MM.1S (cell line): ENCODE measurements at regions not wholly inside any gene's neighbourhood (a gene's known extent, or its start where the extent isn't known, plus 50 kb on each side); places are given as distances from the start of the nearest gene placed in this dataset.

Experiments used
- DNase-seq: peaks from one replicate; pipeline ENCODE4 v3.0.0-alpha.2; 2015
- H2AFZ ChIP-seq: fragments of 300-600 bp; sonication (generic); 2 replicates; pipeline ENCODE4 v1.6.0; 2016; ENCODE audit warnings: antibody characterized with exemption, low read length
- H3F3A ChIP-seq: fragments of 300-600 bp; sonication (generic); 2 replicates; pipeline ENCODE4 v1.6.1; 2016; ENCODE audit warnings: mild to moderate bottlenecking, antibody characterized with exemption, low read length, moderate library complexity, mixed read lengths; ENCODE audit not compliant: insufficient read depth
- H3K27ac ChIP-seq: fragments of 300-600 bp; sonication (generic); 2 replicates; pipeline ENCODE4 v1.5.1; 2016; ENCODE audit warnings: mild to moderate bottlenecking, low read length
- H3K27me3 ChIP-seq: fragments of 300-600 bp; sonication (generic); replicated peaks from 2 replicates; pipeline ENCODE4 v1.6.0; 2016; ENCODE audit warnings: low read length; ENCODE audit not compliant: insufficient read depth
- H3K36me3 ChIP-seq: fragments of 300-600 bp; sonication (generic); replicated peaks from 2 replicates; pipeline ENCODE4 v1.6.1; 2016; ENCODE audit warnings: mild to moderate bottlenecking, low read length, mixed read lengths; ENCODE audit not compliant: insufficient read depth
- H3K4me1 ChIP-seq: fragments of 300-600 bp; sonication (generic); 2 replicates; pipeline ENCODE4 v1.6.1; 2016; ENCODE audit warnings: low read length, mixed read lengths
- H3K4me2 ChIP-seq: fragments of 300-600 bp; sonication (generic); 2 replicates; pipeline ENCODE4 v1.6.0; 2016; ENCODE audit warnings: low read depth, low read length
- H3K4me3 ChIP-seq: fragments of 300-600 bp; sonication (generic); 2 replicates; pipeline ENCODE4 v1.5.1; 2016; ENCODE audit warnings: low read length, mixed read lengths
- H3K79me2 ChIP-seq: fragments of 300-600 bp; sonication (generic); 2 replicates; pipeline ENCODE4 v1.6.1; 2016; ENCODE audit warnings: mixed run types, low read length, mixed read lengths
- H3K9ac ChIP-seq: fragments of 300-600 bp; sonication (generic); 2 replicates; pipeline ENCODE4 v1.6.1; 2016; ENCODE audit warnings: low read length, mixed read lengths
- H3K9me2 ChIP-seq: fragments of 300-600 bp; sonication (generic); replicated peaks from 2 replicates; pipeline ENCODE4 v1.6.1; 2016; ENCODE audit warnings: mild to moderate bottlenecking, low read length, mixed read lengths; ENCODE audit not compliant: insufficient read depth
- H3K9me3 ChIP-seq: fragments of 300-600 bp; sonication (generic); replicated peaks from 2 replicates; pipeline ENCODE4 v1.6.1; 2016; ENCODE audit warnings: mild to moderate bottlenecking, low read length, mixed read lengths; ENCODE audit not compliant: insufficient read depth
- H4K20me1 ChIP-seq: fragments of 300-600 bp; sonication (generic); 2 replicates; pipeline ENCODE4 v1.6.1; 2016; ENCODE audit warnings: mild to moderate bottlenecking, low read length, moderate library complexity, mixed read lengths; ENCODE audit not compliant: insufficient read depth
- EZH2 ChIP-seq: fragments of 300-600 bp; sonication (generic); optimal IDR thresholded peaks from 2 replicates; pipeline ENCODE3; 2017; ENCODE audit warnings: low read depth, mild to moderate bottlenecking, antibody characterized with exemption, low read length, mixed read lengths
- EZH2phosphoT487 ChIP-seq: fragments of 300-600 bp; sonication (generic); IDR thresholded peaks from 2 replicates; pipeline ENCODE4 v1.6.1; 2018; ENCODE audit warnings: antibody characterized with exemption, low read length
- TF ChIP-seq, protein P1 (sequence below): fragments of 300-600 bp; sonication (generic); IDR thresholded peaks from 2 replicates; pipeline ENCODE4 v1.5.1; 2016; ENCODE audit warnings: antibody characterized with exemption, low read length, mixed read lengths

DNA sequence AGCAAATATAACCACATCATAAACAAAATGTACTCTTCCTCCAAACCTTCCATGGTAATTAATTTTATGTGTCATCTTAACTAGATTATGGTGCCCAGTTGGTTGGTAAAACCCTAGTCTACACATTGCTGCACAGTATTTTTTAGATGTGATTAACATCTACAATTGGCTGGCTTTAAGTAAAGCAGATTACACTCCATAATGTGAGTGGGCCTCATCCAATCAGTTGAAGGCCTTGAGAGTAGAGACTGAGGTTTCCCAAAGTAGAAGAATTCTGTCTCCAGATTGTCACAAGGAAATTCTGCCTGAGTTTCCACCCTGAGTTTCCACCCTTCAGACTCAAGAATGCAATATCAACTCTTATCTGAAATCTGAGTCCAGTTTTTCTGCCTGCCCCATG lies 128.4 kb upstream of the USP25 start:
- H4K20me1 ChIP-seq = no peaks in the 10 kb centered on the region
- H2AFZ ChIP-seq = no peak overlapping the region
- TF ChIP-seq, protein P1, sequence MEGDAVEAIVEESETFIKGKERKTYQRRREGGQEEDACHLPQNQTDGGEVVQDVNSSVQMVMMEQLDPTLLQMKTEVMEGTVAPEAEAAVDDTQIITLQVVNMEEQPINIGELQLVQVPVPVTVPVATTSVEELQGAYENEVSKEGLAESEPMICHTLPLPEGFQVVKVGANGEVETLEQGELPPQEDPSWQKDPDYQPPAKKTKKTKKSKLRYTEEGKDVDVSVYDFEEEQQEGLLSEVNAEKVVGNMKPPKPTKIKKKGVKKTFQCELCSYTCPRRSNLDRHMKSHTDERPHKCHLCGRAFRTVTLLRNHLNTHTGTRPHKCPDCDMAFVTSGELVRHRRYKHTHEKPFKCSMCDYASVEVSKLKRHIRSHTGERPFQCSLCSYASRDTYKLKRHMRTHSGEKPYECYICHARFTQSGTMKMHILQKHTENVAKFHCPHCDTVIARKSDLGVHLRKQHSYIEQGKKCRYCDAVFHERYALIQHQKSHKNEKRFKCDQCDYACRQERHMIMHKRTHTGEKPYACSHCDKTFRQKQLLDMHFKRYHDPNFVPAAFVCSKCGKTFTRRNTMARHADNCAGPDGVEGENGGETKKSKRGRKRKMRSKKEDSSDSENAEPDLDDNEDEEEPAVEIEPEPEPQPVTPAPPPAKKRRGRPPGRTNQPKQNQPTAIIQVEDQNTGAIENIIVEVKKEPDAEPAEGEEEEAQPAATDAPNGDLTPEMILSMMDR = no peak
- no peak for TF ChIP-seq EZH2
- no peak for TF ChIP-seq EZH2phosphoT487
- no peaks in the 10 kb centered on the region for H3K9me2 ChIP-seq
- H3K9me3 ChIP-seq = no peaks in the 10 kb centered on the region
- no peak overlapping the region for H3K27ac ChIP-seq
- H3K9ac ChIP-seq = no peak overlapping the region
- no peak overlapping the region for H3K4me2 ChIP-seq
- H3K79me2 ChIP-seq = no peaks in the 10 kb centered on the region
- no peak for DNase-seq
- H3F3A ChIP-seq = no peaks in the 10 kb centered on the region
- no peaks in the 10 kb centered on the region for H3K4me1 ChIP-seq
- H3K27me3 ChIP-seq = no peaks in the 10 kb centered on the region
- no peaks in the 10 kb centered on the region for H3K36me3 ChIP-seq
- H3K4me3 ChIP-seq = no peak overlapping the region

DNA sequence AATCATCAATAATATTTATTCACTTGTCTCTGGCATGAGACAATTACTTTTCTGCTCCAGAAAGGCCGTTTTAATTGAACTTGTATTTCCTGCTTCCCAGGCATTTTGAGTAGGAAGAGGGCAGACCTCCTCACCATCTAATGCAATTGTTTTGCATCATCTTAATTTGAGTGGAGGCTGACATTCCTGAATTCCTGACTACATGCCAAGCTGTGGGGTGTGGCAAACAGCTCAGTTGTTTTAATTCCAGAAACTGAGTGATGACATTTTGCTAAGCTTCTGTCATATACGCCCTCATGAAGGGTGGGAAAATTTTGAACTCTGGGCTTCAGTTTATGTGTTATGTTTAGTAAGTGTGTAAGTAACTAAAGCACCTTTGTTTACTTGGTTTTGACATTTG lies 125.4 kb upstream of the USP25 start:
- no peak overlapping the region for H3K4me2 ChIP-seq
- no peak overlapping the region for H2AFZ ChIP-seq
- H3K79me2 ChIP-seq = no peaks in the 10 kb centered on the region
- no peak overlapping the region for H3K4me3 ChIP-seq
- no peak overlapping the region for H3K9ac ChIP-seq
- no peaks in the 10 kb centered on the region for H3K9me2 ChIP-seq
- no peaks in the 10 kb centered on the region for H3K27me3 ChIP-seq
- H3K4me1 ChIP-seq = no peaks in the 10 kb centered on the region
- no peaks in the 10 kb centered on the region for H3K36me3 ChIP-seq
- no peaks in the 10 kb centered on the region for H3F3A ChIP-seq
- H3K27ac ChIP-seq = no peak overlapping the region
- TF ChIP-seq EZH2 = no peak
- H4K20me1 ChIP-seq = no peaks in the 10 kb centered on the region
- no peaks in the 10 kb centered on the region for H3K9me3 ChIP-seq
- no peak for DNase-seq

DNA sequence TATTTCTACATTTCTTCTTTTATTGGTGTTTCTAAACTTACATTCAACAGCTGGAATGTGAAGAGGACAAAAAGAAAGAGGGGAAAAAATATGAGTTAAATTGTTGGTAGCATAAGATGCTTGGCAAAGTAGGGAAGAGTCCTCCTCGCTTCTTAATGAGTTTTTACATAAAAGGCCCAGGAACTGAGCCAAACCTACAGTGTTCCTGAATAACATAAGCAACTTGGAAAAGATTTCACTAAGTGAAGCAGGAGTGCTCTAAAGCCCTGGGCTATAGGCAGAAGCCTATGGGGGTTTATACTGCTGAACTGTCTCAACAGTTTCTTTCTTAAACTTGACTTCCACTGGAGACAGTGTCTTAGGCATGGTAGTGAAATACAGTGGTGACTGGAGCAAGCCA lies 115.0 kb upstream of the USP25 start:
- Histone ChIP-seq H3K9me2 (no peaks in the 10 kb centered on the region), H3K79me2 (no peaks in the 10 kb centered on the region), H3K27ac (no peak overlapping the region), H4K20me1 (no peaks in the 10 kb centered on the region), H3K9ac (no peak overlapping the region), H3K36me3 (no peaks in the 10 kb centered on the region), H3K9me3 (no peaks in the 10 kb centered on the region), H3K4me2 (no peak overlapping the region), H3K27me3 (no peaks in the 10 kb centered on the region), H3K4me3 (no peak overlapping the region), H3F3A (no peaks in the 10 kb centered on the region), H3K4me1 (no peaks in the 10 kb centered on the region), H2AFZ (no peak overlapping the region)
- no peak for TF ChIP-seq EZH2
- TF ChIP-seq, protein P1 = no peak
- no peak for TF ChIP-seq EZH2phosphoT487
- DNase-seq = no peak

DNA sequence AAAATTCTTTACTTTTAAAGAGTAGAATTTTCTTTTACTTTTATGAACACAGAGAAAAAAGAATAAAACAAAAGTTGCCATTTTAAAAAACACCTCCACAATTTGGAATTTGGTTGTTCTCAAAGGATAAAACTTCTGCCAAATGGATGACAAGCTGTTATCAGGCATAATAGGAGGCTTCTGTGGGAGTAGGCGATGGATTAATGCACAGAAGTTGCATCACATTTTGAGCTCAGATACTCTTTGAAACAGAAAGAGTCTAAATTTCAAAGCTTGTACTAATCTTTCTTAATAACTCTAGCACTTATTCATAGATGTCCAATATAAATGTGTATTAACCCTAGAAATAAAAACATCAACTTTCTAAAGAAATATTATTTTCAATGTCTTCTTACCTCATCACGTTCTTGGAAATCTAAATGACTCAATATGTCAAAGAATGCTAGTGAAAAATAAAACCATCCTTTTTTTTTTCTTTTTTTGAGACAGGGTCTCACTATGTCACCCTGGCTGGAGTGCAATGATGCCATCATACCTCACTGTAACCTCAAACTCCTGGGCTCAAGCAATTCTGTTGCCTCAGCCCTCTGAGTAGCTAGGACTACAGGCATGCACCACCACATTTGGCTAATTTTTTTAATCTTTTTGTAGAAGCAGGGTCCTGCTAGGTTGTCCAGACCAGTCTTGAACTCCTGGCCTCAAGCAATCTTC lies 112.8 kb upstream of the USP25 start:
- Histone ChIP-seq H3K9me2 (no peaks in the 10 kb centered on the region), H3K36me3 (no peaks in the 10 kb centered on the region), H3K4me2 (no peak overlapping the region), H3K9ac (no peak overlapping the region), H3F3A (no peaks in the 10 kb centered on the region), H4K20me1 (no peaks in the 10 kb centered on the region), H3K4me1 (no peaks in the 10 kb centered on the region), H3K4me3 (no peak overlapping the region), H3K79me2 (no peaks in the 10 kb centered on the region), H3K9me3 (no peaks in the 10 kb centered on the region), H3K27me3 (no peaks in the 10 kb centered on the region), H3K27ac (no peak overlapping the region), H2AFZ (no peak overlapping the region)
- DNase-seq = no peak
- TF ChIP-seq EZH2 = no peak
- TF ChIP-seq, protein P1 = no peak
- TF ChIP-seq EZH2phosphoT487 = no peak
